D721Med (cell line): ENCODE measurements at regions not wholly inside any gene's neighbourhood (a gene's known extent, or its start where the extent isn't known, plus 50 kb on each side); places are given as distances from the start of the nearest gene placed in this dataset.
"Not testable (repeated sequence)": the region's sequence is repeated elsewhere in the genome, so short reads cannot be mapped to it uniquely, and the experiment has no call there.

ENCODE experiments used
- DNase-seq: peaks from one replicate; pipeline ENCODE4 v3.0.0; 2011; ENCODE audit warnings: low spot score; ENCODE audit not compliant: insufficient read length
- FAIRE-seq: peaks from 2 replicates; lab custom pipeline; 2011; peaks lifted over from hg19 to GRCh38; lab: Jason Lieb, UNC
- TF ChIP-seq, protein P1 (sequence below): IDR thresholded peaks from 2 replicates; pipeline ENCODE4 v1.5.1; 2012; ENCODE audit warnings: mild to moderate bottlenecking, control low read depth; ENCODE audit not compliant: insufficient read depth; ENCODE audit errors: missing control alignments

DNA sequence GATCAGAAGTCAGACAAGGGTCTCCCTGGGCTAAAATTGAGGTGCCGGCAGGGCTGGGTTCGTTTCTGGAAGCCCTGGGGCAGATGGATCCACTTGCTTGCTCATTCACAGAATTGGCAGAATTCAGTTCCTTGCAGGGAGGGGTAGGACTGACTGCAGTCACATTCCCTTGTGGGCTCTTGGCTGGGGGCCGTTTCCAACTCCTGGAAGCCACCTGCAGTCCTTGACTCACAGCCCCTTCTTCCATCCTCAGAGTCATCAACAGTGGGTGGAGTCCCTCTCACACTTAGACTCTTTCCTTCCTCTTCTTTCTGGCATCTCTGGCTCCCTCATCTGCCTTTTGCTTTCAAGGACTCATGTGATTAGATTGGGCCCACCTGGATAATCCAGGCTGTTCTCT lies 54.6 kb upstream of the NANOS1 start:
- DNase-seq (no peak), FAIRE-seq (no peak)
- TF ChIP-seq, protein P1, sequence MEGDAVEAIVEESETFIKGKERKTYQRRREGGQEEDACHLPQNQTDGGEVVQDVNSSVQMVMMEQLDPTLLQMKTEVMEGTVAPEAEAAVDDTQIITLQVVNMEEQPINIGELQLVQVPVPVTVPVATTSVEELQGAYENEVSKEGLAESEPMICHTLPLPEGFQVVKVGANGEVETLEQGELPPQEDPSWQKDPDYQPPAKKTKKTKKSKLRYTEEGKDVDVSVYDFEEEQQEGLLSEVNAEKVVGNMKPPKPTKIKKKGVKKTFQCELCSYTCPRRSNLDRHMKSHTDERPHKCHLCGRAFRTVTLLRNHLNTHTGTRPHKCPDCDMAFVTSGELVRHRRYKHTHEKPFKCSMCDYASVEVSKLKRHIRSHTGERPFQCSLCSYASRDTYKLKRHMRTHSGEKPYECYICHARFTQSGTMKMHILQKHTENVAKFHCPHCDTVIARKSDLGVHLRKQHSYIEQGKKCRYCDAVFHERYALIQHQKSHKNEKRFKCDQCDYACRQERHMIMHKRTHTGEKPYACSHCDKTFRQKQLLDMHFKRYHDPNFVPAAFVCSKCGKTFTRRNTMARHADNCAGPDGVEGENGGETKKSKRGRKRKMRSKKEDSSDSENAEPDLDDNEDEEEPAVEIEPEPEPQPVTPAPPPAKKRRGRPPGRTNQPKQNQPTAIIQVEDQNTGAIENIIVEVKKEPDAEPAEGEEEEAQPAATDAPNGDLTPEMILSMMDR = no peak

DNA sequence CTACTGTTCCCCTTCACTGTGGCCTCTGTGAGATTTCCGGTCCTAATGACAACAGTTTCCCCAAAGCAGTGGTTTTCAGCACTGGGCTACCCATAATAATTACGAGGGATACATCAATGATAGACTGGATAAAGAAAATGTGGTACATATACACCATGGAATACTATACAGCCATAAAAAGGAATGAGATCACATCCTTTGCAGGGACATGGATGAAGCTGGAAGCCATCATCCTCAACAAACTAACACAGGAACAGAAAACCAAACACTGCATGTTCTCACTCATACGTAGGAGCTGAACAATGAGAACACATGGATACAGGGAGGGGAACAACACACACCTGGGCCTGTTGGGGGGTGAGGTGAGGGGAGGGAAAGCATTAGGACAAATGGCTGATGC lies 53.3 kb upstream of the NANOS1 start:
- FAIRE-seq, DNase-seq: not testable (repeated sequence)

DNA sequence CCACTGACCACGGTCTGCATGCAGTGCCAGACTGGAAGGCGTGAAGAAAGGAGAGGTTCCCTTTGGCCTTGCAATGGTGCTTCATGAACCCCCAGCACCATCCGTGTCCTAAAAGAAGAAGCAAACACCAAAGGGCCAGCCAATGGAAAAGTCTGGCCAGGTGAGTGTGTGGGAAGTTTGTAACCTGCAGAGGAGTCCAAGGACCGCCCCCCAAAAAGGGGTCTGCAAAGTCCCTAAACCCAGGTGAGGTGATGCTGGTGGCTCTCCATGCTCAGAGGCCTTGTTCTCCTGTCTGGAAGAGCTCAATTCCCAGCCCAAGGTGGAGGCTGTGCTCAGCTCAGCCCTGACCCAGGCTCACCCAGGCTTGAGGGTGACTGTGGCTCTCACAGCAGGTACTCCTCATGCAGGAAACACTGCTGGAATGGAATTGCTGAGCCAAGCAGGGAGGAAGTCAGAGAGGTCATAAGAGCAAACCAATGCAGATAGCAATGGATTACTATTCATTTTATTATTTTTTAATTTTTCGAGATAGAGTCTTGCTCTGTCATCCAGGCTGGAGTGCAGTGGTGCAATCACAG lies 52.4 kb upstream of the NANOS1 start:
- FAIRE-seq (no peak), DNase-seq (no peak)
- TF ChIP-seq, protein P1 = no peak

DNA sequence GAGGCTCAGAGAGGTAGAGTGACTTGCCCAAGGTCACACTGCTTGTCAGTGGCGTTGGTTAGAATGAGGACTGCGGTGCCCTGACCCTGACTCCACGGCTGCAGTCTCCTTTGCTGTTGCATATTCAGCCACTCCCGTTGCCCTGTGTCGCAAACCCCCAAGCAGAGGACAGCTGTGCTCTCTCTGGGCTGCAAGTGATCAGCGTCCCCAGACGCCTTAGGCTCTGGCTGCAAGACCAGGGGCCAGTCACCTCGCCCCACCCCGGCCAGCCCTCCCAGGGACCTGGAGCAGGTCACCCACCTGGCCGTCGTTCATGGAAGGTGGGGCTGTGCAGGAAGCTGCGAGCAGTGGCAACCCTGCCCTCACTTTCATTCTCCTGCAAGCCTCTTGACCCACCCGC lies 51.7 kb upstream of the NANOS1 start:
- TF ChIP-seq, protein P1 = no peak

DNA sequence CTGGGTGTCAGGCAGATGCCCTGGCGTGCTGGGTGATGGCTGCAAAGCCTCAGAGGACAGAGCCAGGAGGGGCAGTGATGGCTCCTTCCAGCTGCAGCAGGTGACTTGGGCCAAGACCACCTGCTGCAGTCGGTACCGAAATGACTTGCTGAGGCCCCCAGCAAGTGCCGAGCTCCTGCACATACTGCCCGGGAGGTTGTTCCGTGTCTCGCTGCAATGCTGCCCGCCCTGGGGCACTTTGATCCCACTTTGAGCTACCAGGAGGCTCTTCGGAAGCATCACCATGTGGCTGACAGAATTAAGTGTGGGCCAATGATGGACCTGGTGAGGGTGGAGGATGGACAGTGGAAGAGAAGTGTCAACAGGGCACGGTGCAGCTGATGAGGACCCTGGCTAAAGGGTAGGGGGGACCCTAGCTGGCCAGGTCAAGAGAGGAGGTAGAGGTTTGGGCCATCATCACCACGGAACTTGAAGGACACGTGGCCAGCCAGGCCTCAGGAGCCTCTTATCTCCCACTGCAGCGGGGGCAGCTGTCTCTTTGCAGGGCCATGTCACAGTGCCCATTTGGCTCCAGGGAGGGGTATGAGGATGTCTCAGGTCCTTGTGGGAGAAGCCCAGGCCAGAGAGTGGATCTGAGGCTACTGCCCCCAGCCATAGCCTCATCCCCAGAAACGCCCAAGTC lies 51.1 kb upstream of the NANOS1 start:
- DNase-seq (no peak), FAIRE-seq (no peak)
- TF ChIP-seq, protein P1 = no peak

More for the DNA sequence above, 51.7 kb upstream of the NANOS1 start:
- FAIRE-seq = no peak
- DNase-seq = no peak

DNA sequence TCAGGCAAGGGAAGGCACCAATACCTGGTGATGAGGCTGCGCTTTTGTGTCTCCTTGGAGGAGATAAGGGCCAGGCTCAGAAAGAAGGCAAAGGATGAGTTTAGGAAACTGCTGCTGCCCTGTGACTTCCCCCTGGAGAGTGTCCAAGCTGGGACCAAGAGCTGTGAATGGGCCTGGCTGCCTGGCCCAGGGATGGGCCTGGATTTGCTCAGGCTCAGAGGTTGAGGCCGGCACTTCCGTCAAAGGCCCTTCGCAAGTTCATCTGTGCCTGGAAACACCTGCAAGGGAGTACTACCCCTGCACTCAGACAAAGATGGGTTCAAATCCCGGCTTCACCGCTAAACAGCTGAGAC lies 50.5 kb upstream of the NANOS1 start:
- FAIRE-seq (no peak), DNase-seq (no peak)
- TF ChIP-seq, protein P1 = no peak

DNA sequence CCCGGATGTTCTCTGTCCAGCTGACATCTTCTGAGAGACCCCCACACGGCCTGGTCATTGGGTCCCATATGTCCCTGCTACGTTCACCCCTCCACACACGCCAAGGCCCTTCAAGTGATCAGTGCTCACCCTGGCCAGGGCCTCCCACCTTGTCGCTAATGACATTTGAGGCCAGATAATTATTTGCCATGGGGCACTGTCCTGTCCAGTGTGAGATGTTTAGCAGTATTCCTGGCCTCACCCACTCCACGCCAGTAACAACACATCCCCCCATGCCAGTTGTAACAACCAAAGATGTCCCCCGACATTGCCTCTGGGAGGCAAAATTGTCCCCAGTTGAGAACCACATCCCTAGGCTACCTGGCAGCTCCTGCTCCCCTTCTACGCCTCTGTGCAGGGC lies 49.9 kb upstream of the NANOS1 start:
- TF ChIP-seq, protein P1 = no peak
- DNase-seq (no peak), FAIRE-seq (no peak)
